ENCODE measurements at regions not wholly inside any gene's neighbourhood (a gene's known extent, or its start where the extent isn't known, plus 50 kb on each side); places are given as distances from the start of the nearest gene placed in this dataset.

DNA sequence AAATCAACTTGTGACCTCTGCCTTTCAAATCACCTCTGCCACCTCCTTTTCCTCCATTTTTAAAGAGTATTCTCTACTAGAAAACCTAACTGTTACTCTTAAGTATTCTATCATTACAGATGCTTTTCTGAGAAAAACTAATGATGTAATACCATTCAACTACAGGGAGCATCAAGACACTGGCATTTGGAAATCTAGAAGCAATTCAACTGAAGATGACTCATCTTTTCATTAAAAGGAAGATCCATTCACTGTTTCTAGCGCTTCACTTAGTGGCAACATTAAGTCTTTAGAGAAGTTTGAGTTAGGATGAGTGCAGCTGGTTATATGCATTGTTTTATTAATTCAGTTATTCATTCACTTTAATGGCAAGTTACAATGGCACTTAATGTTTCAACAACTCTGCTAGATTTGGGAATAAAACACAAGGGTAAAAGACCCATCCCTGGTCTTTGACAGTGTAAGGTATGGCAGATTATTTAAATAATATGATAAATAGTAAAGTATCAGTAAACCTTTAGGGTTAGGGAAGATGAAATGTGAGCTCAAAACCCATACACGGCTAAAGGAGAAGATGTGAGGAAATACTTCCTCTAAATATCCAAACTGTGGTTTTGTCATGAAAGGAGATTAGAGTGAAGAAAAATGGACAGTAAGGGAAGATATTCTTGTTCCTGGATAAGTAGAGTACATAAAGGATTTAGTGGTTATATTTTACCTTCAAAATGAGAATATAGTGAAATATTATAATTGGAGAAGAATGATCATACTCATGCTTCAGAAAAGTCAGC lies 61.7 kb downstream of the KCNJ2 start:
- H3K27me3 ChIP-seq (ENCODE audit: insufficient read depth, low read length) = no peaks in the 10 kb centered on the region
- no peak overlapping the region for H3K4me3 ChIP-seq (ENCODE audit: low read length)
- no peak overlapping the region for H3K9ac ChIP-seq (ENCODE audit: low read depth, low read length)
- H3K4me1 ChIP-seq (ENCODE audit: insufficient read depth, low read length) = no peaks in the 10 kb centered on the region
- H3K9me3 ChIP-seq (ENCODE audit: insufficient read depth, low read depth, low read length) = no peaks in the 10 kb centered on the region; the same call in 1 of the 2 replicates
- H3K27ac ChIP-seq (ENCODE audit: low read length) = no peak overlapping the region
- no peaks in the 10 kb centered on the region for H3K36me3 ChIP-seq (ENCODE audit: insufficient read depth, low read depth, low read length)

- no peaks in the 10 kb centered on the region for H3K27me3 ChIP-seq (ENCODE audit: insufficient read depth, low read length)
- no peaks in the 10 kb centered on the region for H3K4me1 ChIP-seq (ENCODE audit: insufficient read depth, low read length)
- no peaks in the 10 kb centered on the region for H3K36me3 ChIP-seq (ENCODE audit: insufficient read depth, low read depth, low read length)
- no peak overlapping the region for H3K9ac ChIP-seq (ENCODE audit: low read depth, low read length)
- no peaks in the 10 kb centered on the region; the same call in none of the 2 replicates for H3K9me3 ChIP-seq (ENCODE audit: insufficient read depth, low read depth, low read length)
- H3K27ac ChIP-seq (ENCODE audit: low read length) = no peak overlapping the region
- no peak overlapping the region for H3K4me3 ChIP-seq (ENCODE audit: low read length)
Measured at GRCh38 chr17:70232466-70232865, 63.1 kb downstream of the KCNJ2 start.

- no peak overlapping the region for H3K4me3 ChIP-seq (ENCODE audit: low read length)
- no peaks in the 10 kb centered on the region for H3K4me1 ChIP-seq (ENCODE audit: insufficient read depth, low read length)
- no peaks in the 10 kb centered on the region; the same call in none of the 2 replicates for H3K9me3 ChIP-seq (ENCODE audit: insufficient read depth, low read depth, low read length)
- no peaks in the 10 kb centered on the region for H3K27me3 ChIP-seq (ENCODE audit: insufficient read depth, low read length)
- H3K27ac ChIP-seq (ENCODE audit: low read length) = no peak overlapping the region
- H3K9ac ChIP-seq (ENCODE audit: low read depth, low read length) = no peak overlapping the region
- H3K36me3 ChIP-seq (ENCODE audit: insufficient read depth, low read depth, low read length) = no peaks in the 10 kb centered on the region
Measured at GRCh38 chr17:70235252-70235651, 65.9 kb downstream of the KCNJ2 start.

- no peaks in the 10 kb centered on the region for H3K36me3 ChIP-seq (ENCODE audit: insufficient read depth, low read depth, low read length)
- H3K9ac ChIP-seq (ENCODE audit: low read depth, low read length) = no peak overlapping the region
- no peaks in the 10 kb centered on the region; the same call in none of the 2 replicates for H3K9me3 ChIP-seq (ENCODE audit: insufficient read depth, low read depth, low read length)
- no peak overlapping the region for H3K27ac ChIP-seq (ENCODE audit: low read length)
- H3K27me3 ChIP-seq (ENCODE audit: insufficient read depth, low read length) = no peaks in the 10 kb centered on the region
- H3K4me3 ChIP-seq (ENCODE audit: low read length) = no peak overlapping the region
- no peaks in the 10 kb centered on the region for H3K4me1 ChIP-seq (ENCODE audit: insufficient read depth, low read length)
Measured at GRCh38 chr17:70238228-70238627, 68.9 kb downstream of the KCNJ2 start.

GRCh38 chr17:70238646-70239045 lies 69.3 kb downstream of the KCNJ2 start:
- no peak overlapping the region for H3K27ac ChIP-seq (ENCODE audit: low read length)
- no peaks in the 10 kb centered on the region for H3K4me1 ChIP-seq (ENCODE audit: insufficient read depth, low read length)
- H3K9me3 ChIP-seq (ENCODE audit: insufficient read depth, low read depth, low read length) = no peaks in the 10 kb centered on the region; the same call in none of the 2 replicates
- no peaks in the 10 kb centered on the region for H3K27me3 ChIP-seq (ENCODE audit: insufficient read depth, low read length)
- no peak overlapping the region for H3K4me3 ChIP-seq (ENCODE audit: low read length)
- H3K36me3 ChIP-seq (ENCODE audit: insufficient read depth, low read depth, low read length) = no peaks in the 10 kb centered on the region
- H3K9ac ChIP-seq (ENCODE audit: low read depth, low read length) = no peak overlapping the region

DNA sequence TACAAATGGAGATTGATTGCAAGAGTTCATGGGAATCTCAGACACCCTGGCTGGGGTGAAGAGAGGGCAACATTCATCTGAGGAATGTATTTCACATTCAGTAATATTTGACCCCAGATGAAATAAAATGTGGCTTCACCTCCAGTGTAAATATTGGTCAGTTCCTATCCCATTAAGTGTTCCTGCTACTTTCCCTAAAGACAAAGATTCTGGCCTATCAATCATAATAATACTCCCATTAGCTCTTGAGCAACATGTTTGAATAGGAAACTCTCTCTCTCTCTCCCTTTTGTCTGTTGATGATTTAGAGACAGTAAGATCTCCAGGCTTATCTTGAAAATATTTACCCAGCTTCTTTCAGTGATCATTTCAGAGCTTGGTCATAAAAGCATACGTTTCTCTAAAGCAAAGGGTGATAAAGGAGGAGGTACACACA lies 70.1 kb downstream of the KCNJ2 start:
- Histone ChIP-seq H3K4me1 (ENCODE audit: insufficient read depth, low read length) (no peaks in the 10 kb centered on the region), H3K9ac (ENCODE audit: low read depth, low read length) (no peak overlapping the region), H3K4me3 (ENCODE audit: low read length) (no peak overlapping the region), H3K36me3 (ENCODE audit: insufficient read depth, low read depth, low read length) (no peaks in the 10 kb centered on the region), H3K27me3 (ENCODE audit: insufficient read depth, low read length) (no peaks in the 10 kb centered on the region), H3K9me3 (ENCODE audit: insufficient read depth, low read depth, low read length) (no peaks in the 10 kb centered on the region; the same call in none of the 2 replicates), H3K27ac (ENCODE audit: low read length) (no peak overlapping the region)

- Histone ChIP-seq H3K4me3 (ENCODE audit: low read length) (no peak overlapping the region), H3K27me3 (ENCODE audit: insufficient read depth, low read length) (no peaks in the 10 kb centered on the region), H3K4me1 (ENCODE audit: insufficient read depth, low read length) (no peaks in the 10 kb centered on the region), H3K9me3 (ENCODE audit: insufficient read depth, low read depth, low read length) (no peaks in the 10 kb centered on the region; the same call in 1 of the 2 replicates), H3K27ac (ENCODE audit: low read length) (no peak overlapping the region), H3K36me3 (ENCODE audit: insufficient read depth, low read depth, low read length) (no peaks in the 10 kb centered on the region), H3K9ac (ENCODE audit: low read depth, low read length) (no peak overlapping the region)
Measured at GRCh38 chr17:70241071-70241470, 71.7 kb downstream of the KCNJ2 start.

GRCh38 chr17:70242781-70243437 lies 73.6 kb downstream of the KCNJ2 start:
- H3K9ac ChIP-seq (ENCODE audit: low read depth, low read length) = no peak overlapping the region
- H3K36me3 ChIP-seq (ENCODE audit: insufficient read depth, low read depth, low read length) = no peaks in the 10 kb centered on the region
- no peaks in the 10 kb centered on the region for H3K9me3 ChIP-seq (ENCODE audit: insufficient read depth, low read depth, low read length)
- no peaks in the 10 kb centered on the region for H3K27me3 ChIP-seq (ENCODE audit: insufficient read depth, low read length)
- H3K4me1 ChIP-seq (ENCODE audit: insufficient read depth, low read length) = no peaks in the 10 kb centered on the region
- no peak overlapping the region for H3K27ac ChIP-seq (ENCODE audit: low read length)
- H3K4me3 ChIP-seq (ENCODE audit: low read length) = no peak overlapping the region

- Histone ChIP-seq H3K9ac (ENCODE audit: low read depth, low read length) (no peak overlapping the region), H3K4me1 (ENCODE audit: insufficient read depth, low read length) (no peaks in the 10 kb centered on the region), H3K27me3 (ENCODE audit: insufficient read depth, low read length) (no peaks in the 10 kb centered on the region), H3K9me3 (ENCODE audit: insufficient read depth, low read depth, low read length) (no peaks in the 10 kb centered on the region), H3K36me3 (ENCODE audit: insufficient read depth, low read depth, low read length) (no peaks in the 10 kb centered on the region), H3K4me3 (ENCODE audit: low read length) (no peak overlapping the region), H3K27ac (ENCODE audit: low read length) (no peak overlapping the region)
Measured at GRCh38 chr17:70251706-70252105, 82.4 kb downstream of the KCNJ2 start.

DNA sequence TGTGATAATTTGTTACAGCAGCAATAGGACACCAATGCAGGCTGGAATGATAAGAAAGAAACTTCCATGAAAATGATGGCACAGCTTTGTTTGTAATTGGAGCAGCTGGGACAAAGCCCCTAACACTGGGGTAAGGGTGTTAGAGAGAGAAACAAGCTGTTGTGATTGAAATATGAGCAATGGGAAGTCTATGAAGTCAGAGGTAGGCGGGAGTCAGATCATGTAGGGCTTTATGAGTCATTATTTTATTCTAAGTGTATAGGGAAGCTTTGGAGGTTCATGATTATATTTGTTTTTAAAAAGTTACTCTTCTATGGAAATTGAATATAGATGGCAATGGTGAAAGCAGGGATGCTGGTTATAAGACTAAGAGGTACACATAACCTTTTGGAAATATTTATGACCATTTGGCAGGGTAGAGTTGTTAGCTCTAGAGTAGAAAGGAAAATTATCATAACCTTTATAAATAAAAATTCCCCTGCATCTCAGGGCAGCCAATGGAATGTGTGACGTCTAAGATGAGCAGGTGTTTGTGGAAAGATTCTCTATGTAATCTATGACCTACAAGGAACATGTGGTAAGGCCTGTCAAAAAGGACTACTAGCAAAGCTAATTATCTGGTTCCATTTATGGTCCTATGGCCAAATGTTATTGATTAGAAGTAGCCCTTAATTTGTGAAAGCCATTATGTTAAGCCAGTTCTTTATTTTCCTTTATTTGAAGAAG lies 85.6 kb downstream of the KCNJ2 start:
- Histone ChIP-seq H3K27ac (ENCODE audit: low read length) (no peak overlapping the region), H3K9ac (ENCODE audit: low read depth, low read length) (no peak overlapping the region), H3K36me3 (ENCODE audit: insufficient read depth, low read depth, low read length) (no peaks in the 10 kb centered on the region), H3K9me3 (ENCODE audit: insufficient read depth, low read depth, low read length) (no peaks in the 10 kb centered on the region), H3K4me1 (ENCODE audit: insufficient read depth, low read length) (no peaks in the 10 kb centered on the region), H3K4me3 (ENCODE audit: low read length) (no peak overlapping the region), H3K27me3 (ENCODE audit: insufficient read depth, low read length) (no peaks in the 10 kb centered on the region)

DNA sequence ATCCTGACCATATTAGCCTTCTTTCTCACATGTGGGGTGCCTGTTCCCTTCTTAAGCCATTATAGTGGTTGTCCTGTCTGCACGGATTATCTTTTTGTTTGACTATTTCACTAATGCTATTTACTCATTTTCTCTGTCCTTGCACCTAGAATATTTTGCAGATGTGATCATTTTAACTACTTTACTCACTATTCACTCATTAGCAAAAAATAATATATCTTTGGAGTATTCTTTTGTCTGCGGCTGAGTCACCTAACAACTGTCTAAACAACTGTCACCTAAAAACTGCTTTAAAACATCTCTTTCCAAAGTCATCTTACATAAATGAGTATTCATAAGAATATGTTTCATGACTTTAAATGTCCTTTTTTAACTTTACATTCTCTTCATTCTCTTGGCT lies 87.4 kb downstream of the KCNJ2 start:
- Histone ChIP-seq H3K4me3 (ENCODE audit: low read length) (no peak overlapping the region), H3K27me3 (ENCODE audit: insufficient read depth, low read length) (no peaks in the 10 kb centered on the region), H3K27ac (ENCODE audit: low read length) (no peak overlapping the region), H3K9me3 (ENCODE audit: insufficient read depth, low read depth, low read length) (no peaks in the 10 kb centered on the region), H3K36me3 (ENCODE audit: insufficient read depth, low read depth, low read length) (no peaks in the 10 kb centered on the region), H3K9ac (ENCODE audit: low read depth, low read length) (no peak overlapping the region), H3K4me1 (ENCODE audit: insufficient read depth, low read length) (no peaks in the 10 kb centered on the region)

Measured in iPS-20b (cell line).